ENCODE measurements at regions not wholly inside any gene's neighbourhood (a gene's known extent, or its start where the extent isn't known, plus 50 kb on each side); places are given as distances from the start of the nearest gene placed in this dataset.

DNA sequence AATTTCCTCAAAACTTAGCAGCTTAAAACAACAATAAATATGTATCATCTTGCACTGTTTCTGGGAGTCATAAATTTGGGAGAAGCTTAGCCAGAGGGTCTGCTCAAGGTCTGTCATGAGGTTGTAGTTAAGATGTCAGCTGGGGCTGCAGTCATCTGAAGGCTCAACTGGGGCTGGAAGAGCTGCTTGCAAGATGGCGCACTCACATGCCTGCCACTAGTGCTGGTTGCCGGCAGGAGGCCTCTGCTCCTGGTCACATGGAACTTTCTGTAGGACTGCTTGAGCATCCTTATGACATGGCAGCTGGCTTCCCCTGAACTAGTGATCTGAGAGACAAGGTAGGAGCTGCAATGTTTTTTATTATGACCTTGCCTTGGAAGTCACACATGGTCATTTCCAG is 215.5 kb upstream of the HAAO start (continued):
- TF ChIP-seq RAD21 (IDR thresholded peaks at IDR 0.05): no peak

DNA sequence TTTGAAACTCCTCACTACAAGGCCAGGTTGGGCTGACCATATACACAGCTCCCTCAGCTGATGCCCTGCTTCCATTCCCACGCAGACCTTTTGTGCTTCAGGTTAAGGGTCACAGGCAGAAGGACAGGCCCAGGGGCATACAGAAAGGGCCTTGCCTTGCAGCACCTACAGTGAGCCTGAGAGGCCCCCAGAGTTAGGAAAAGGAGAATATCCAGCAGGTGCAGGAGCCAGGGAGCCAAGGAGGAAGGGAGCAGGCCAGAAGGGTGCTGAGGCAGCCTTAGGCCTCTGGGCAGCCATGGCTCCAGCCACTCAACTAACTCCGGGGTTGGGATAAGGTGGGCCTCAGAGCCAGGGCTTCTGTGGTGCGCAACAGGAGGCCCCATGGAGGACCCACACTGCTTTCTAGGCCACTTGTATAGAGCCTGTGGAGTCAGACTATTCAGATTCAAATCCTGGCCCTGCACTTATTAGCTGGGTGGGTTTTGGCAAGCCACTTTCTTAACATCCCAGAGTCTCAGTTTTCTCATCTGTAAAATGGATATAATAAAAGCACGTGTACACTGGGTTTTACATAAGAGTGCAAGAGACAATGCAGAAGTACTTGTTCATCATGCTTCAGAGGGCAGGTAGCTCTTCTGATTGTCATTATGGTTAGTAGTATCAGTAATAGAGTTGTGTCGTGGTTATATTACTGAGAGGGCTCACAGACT is 214.6 kb upstream of the HAAO start:
- no peak overlapping the region for H3K27ac ChIP-seq (ENCODE audit: low read depth in 1 of 2, low read length in 2 of 2)
- 86% methylated on average over 5 of the region's 5 CpGs for WGBS
- no peak overlapping the region for H3K9ac ChIP-seq (ENCODE audit: low read depth in 1 of 2, low read length in 2 of 2)
- H3K36me3 ChIP-seq (ENCODE audit: control insufficient read depth in 4 of 4, insufficient read depth in 3 of 4, low read depth in 1 of 4, low read length in 3 of 4): no peaks in the 10 kb centered on the region
- peaks cover 9 to 38% (median 18%) of the 10 kb centered on the region in 4 donors for H3K4me1 ChIP-seq (ENCODE audit: control insufficient read depth in 4 of 4, insufficient read depth in 4 of 4, low read length in 3 of 4)
- no peaks in the 10 kb centered on the region for H3K27me3 ChIP-seq (ENCODE audit: control insufficient read depth in 4 of 4, insufficient read depth in 4 of 4, low read length in 3 of 4)
- no peak for DNase-seq (ENCODE audit: low spot score)
- no peaks in the 10 kb centered on the region for H3K9me3 ChIP-seq (ENCODE audit: control insufficient read depth in 4 of 4, low read length in 3 of 4)
- TF ChIP-seq EGR1 (IDR thresholded peaks at IDR 0.05; ENCODE audit: low read depth in 2 of 2) (no peak), RXRA (IDR thresholded peaks at IDR 0.05) (no peak), ATF3 (IDR thresholded peaks at IDR 0.05) (no peak), HNF4A (conservative IDR thresholded peaks at IDR 0.05) (no peak), RAD21 (IDR thresholded peaks at IDR 0.05) (no peak), MAX (IDR thresholded peaks at IDR 0.05) (no peak), FOXA2 (IDR thresholded peaks at IDR 0.05) (no peak), NR2F2 (IDR thresholded peaks at IDR 0.05) (no peak)
- TF ChIP-seq, protein P1, sequence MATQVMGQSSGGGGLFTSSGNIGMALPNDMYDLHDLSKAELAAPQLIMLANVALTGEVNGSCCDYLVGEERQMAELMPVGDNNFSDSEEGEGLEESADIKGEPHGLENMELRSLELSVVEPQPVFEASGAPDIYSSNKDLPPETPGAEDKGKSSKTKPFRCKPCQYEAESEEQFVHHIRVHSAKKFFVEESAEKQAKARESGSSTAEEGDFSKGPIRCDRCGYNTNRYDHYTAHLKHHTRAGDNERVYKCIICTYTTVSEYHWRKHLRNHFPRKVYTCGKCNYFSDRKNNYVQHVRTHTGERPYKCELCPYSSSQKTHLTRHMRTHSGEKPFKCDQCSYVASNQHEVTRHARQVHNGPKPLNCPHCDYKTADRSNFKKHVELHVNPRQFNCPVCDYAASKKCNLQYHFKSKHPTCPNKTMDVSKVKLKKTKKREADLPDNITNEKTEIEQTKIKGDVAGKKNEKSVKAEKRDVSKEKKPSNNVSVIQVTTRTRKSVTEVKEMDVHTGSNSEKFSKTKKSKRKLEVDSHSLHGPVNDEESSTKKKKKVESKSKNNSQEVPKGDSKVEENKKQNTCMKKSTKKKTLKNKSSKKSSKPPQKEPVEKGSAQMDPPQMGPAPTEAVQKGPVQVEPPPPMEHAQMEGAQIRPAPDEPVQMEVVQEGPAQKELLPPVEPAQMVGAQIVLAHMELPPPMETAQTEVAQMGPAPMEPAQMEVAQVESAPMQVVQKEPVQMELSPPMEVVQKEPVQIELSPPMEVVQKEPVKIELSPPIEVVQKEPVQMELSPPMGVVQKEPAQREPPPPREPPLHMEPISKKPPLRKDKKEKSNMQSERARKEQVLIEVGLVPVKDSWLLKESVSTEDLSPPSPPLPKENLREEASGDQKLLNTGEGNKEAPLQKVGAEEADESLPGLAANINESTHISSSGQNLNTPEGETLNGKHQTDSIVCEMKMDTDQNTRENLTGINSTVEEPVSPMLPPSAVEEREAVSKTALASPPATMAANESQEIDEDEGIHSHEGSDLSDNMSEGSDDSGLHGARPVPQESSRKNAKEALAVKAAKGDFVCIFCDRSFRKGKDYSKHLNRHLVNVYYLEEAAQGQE (IDR thresholded peaks at IDR 0.05): no peak
- no peak overlapping the region for H3K4me3 ChIP-seq (ENCODE audit: low read depth in 1 of 3, low read length in 3 of 3)

- no peak for DNase-seq (ENCODE audit: low spot score)
- H3K27me3 ChIP-seq (ENCODE audit: control insufficient read depth in 4 of 4, insufficient read depth in 4 of 4, low read length in 3 of 4): no peaks in the 10 kb centered on the region
- H3K9ac ChIP-seq (ENCODE audit: low read depth in 1 of 2, low read length in 2 of 2): no peak overlapping the region
- H3K4me3 ChIP-seq (ENCODE audit: low read depth in 1 of 3, low read length in 3 of 3): no peak overlapping the region
- H3K36me3 ChIP-seq (ENCODE audit: control insufficient read depth in 4 of 4, insufficient read depth in 3 of 4, low read depth in 1 of 4, low read length in 3 of 4): no peaks in the 10 kb centered on the region
- H3K4me1 ChIP-seq (ENCODE audit: control insufficient read depth in 4 of 4, insufficient read depth in 4 of 4, low read length in 3 of 4): peaks cover 9 to 36% (median 18%) of the 10 kb centered on the region in 4 donors
- H3K9me3 ChIP-seq (ENCODE audit: control insufficient read depth in 4 of 4, low read length in 3 of 4): no peaks in the 10 kb centered on the region
- WGBS: 72% methylated on average over 13 of the region's 13 CpGs
- H3K27ac ChIP-seq (ENCODE audit: low read depth in 1 of 2, low read length in 2 of 2): peak overlapping the region in 1 of 2 donors; percentile 56
- TF ChIP-seq JUND (IDR thresholded peaks at IDR 0.05): no peak
- TF ChIP-seq RAD21 (IDR thresholded peaks at IDR 0.05): no peak
- TF ChIP-seq EGR1 (IDR thresholded peaks at IDR 0.05; ENCODE audit: low read depth in 2 of 2): no peak
- TF ChIP-seq, protein P1 (IDR thresholded peaks at IDR 0.05): no peak
- TF ChIP-seq FOXA1 (IDR thresholded peaks at IDR 0.05): no peak
- TF ChIP-seq ATF3 (IDR thresholded peaks at IDR 0.05): no peak
- no peak for TF ChIP-seq MAX (IDR thresholded peaks at IDR 0.05)
- no peak for TF ChIP-seq GABPA (IDR thresholded peaks at IDR 0.05 in 1 of 2, conservative IDR thresholded peaks at IDR 0.05 in 1 of 2)
- TF ChIP-seq RXRA (IDR thresholded peaks at IDR 0.05): no peak
- TF ChIP-seq YY1 (IDR thresholded peaks at IDR 0.05): no peak
- TF ChIP-seq FOXA2 (IDR thresholded peaks at IDR 0.05): no peak
- TF ChIP-seq HNF4G (IDR thresholded peaks at IDR 0.05): no peak
- no peak for TF ChIP-seq SP1 (IDR thresholded peaks at IDR 0.05)
- TF ChIP-seq HNF4A (conservative IDR thresholded peaks at IDR 0.05): no peak
- no peak for TF ChIP-seq ZBTB33 (IDR thresholded peaks at IDR 0.05)
- no peak for TF ChIP-seq NR2F2 (IDR thresholded peaks at IDR 0.05)
Observed at GRCh38 chr2:43005975-43006833, 213.8 kb upstream of the HAAO start.

Data from liver (tissue), 7 donors.